OCI-LY7 (cell line): ENCODE measurements at regions not wholly inside any gene's neighbourhood (a gene's known extent, or its start where the extent isn't known, plus 50 kb on each side); places are given as distances from the start of the nearest gene placed in this dataset.

Experiments used
- BruUV-seq: library from RNA; stranded (reverse); fragments of 400-500 nt; replicated peaks from 2 replicates; lab custom pipeline; 2021; lab: Mats Ljungman, UMichigan
- CTCF ChIA-PET: fragments of 300-600 bp; sonication (Branson Sonifier 250); formaldehyde crosslinking; loops from one replicate; lab custom pipeline; 2022; ENCODE audit warnings: antibody characterized with exemption; ENCODE audit not compliant: unreplicated experiment; lab: Charles Lee
- POLR2A ChIA-PET: fragments of 300-600 bp; sonication (Branson Sonifier 250); formaldehyde crosslinking; loops from one replicate; lab custom pipeline; 2022; ENCODE audit warnings: antibody characterized with exemption; lab: Charles Lee
- DNase-seq: peaks from one replicate; pipeline ENCODE4 v3.0.0-alpha.2; 2015; ENCODE audit warnings: low spot score
- H2AFZ ChIP-seq: fragments of 200-600 bp; sonication (generic), shearing (Covaris generic); 2 replicates; pipeline ENCODE4 v1.6.1; 2014; ENCODE audit warnings: mild to moderate bottlenecking, antibody characterized with exemption, low read length, moderate library complexity
- H3K27ac ChIP-seq: fragments of 200-600 bp; sonication (generic); 2 replicates; pipeline ENCODE4 v1.5.1; 2014; ENCODE audit warnings: mixed run types, low read depth, mild to moderate bottlenecking, moderate library complexity, low read length, inconsistent platforms; ENCODE audit not compliant: poor library complexity, severe bottlenecking
- H3K36me3 ChIP-seq: fragments of 200-600 bp; sonication (generic); 2 replicates; pipeline ENCODE4 v1.6.1; 2014; ENCODE audit warnings: mild to moderate bottlenecking, antibody characterized with exemption, low read length, moderate library complexity, mixed read lengths; ENCODE audit not compliant: insufficient read depth
- H3K4me1 ChIP-seq: fragments of 200-600 bp; sonication (generic); 2 replicates; pipeline ENCODE4 v1.5.1; 2014; ENCODE audit warnings: mild to moderate bottlenecking, low read length; ENCODE audit not compliant: insufficient read depth, poor library complexity, severe bottlenecking
- H3K4me2 ChIP-seq: fragments of 200-600 bp; sonication (generic); 2 replicates; pipeline ENCODE4 v1.6.1; 2014; ENCODE audit warnings: mild to moderate bottlenecking, low read length
- H3K4me3 ChIP-seq: fragments of 200-600 bp; sonication (generic); 2 replicates; pipeline ENCODE4 v1.5.1; 2014; ENCODE audit warnings: mild to moderate bottlenecking, low read depth, low read length; ENCODE audit not compliant: poor library complexity, severe bottlenecking
- H3K79me2 ChIP-seq: fragments of 200-600 bp; sonication (generic); 2 replicates; pipeline ENCODE4 v1.6.1; 2016; ENCODE audit warnings: low read depth, mild to moderate bottlenecking, low read length, moderate library complexity, mixed read lengths; ENCODE audit not compliant: insufficient read depth
- H3K9me2 ChIP-seq: fragments of 200-600 bp; sonication (generic); 2 replicates; pipeline ENCODE4 v1.6.1; 2016; ENCODE audit warnings: mild to moderate bottlenecking, low read length, mixed read lengths; ENCODE audit not compliant: insufficient read depth
- H3K9me3 ChIP-seq: fragments of 200-600 bp; sonication (generic); 2 replicates; pipeline ENCODE4 v1.6.1; 2014; ENCODE audit warnings: mild to moderate bottlenecking, mixed run types, low read length, mixed read lengths
- H4K20me1 ChIP-seq: fragments of 200-600 bp; sonication (generic); 2 replicates; pipeline ENCODE4 v1.6.1; 2014; ENCODE audit warnings: mild to moderate bottlenecking, antibody characterized with exemption, low read length, moderate library complexity, mixed read lengths; ENCODE audit not compliant: insufficient read depth
- EZH2phosphoT487 ChIP-seq: fragments of 200-600 bp; sonication (generic); IDR thresholded peaks from 2 replicates; pipeline ENCODE4 v1.6.1; 2018; ENCODE audit warnings: low read depth, borderline replicate concordance, mild to moderate bottlenecking, mixed run types, antibody characterized with exemption, low read length, moderate library complexity, mixed read lengths
- intact Hi-C: fragments of 100-400 bp; cut with micrococcal nuclease; formaldehyde crosslinking; loops from one replicate; pipeline ENCODE4 v1.10.0; 2022; ENCODE audit not compliant: unreplicated experiment
- TF ChIP-seq, protein P1 (sequence below): fragments of 200-600 bp; sonication (generic); conservative IDR thresholded peaks from 2 replicates; pipeline ENCODE4 v1.5.1; 2014; ENCODE audit warnings: mild to moderate bottlenecking, antibody characterized with exemption, low read length, moderate library complexity, mixed read lengths

DNA sequence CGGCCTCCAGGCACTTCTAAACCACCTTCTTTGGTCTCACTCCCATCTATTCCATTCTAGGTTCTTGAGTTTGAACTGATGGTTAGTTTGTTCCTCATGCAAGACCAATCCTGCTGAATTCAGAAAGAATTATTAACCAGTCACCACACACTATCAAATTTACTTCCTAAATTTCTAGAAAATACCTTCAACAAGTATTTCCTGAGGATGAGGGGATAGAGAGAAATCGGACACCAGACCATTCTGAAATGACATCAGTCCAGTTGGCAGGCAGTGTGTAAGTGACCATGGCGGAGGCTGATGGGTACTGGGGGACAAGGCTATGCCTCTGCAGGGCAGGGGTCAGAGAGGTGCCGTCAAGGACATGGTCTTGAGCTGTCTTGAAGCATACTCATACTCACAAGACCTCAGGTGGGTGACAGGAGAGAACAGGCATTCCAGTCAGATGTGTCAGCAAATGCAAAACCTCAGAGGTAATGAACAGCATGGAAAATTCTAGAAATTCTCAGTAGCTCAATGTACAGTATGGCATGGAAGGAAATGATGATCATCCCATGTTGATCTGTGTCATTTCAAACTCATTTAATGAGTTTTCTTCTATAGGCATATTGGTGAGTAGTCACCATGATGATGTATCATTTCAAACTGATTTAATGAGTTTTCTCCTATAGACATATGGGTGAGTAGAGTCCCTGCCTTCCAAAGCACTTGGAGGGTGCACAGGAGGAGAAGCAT, 119.6 kb downstream of the DDX1 start:
- Histone ChIP-seq H3K4me1 (no peaks in the 10 kb centered on the region), H3K27ac (no peak overlapping the region), H3K4me3 (no peak overlapping the region), H3K9me2 (no peaks in the 10 kb centered on the region), H3K9me3 (no peaks in the 10 kb centered on the region), H2AFZ (no peak overlapping the region), H3K36me3 (no peaks in the 10 kb centered on the region), H3K79me2 (no peaks in the 10 kb centered on the region), H4K20me1 (no peaks in the 10 kb centered on the region), H3K4me2 (no peak overlapping the region)
- TF ChIP-seq, protein P1, sequence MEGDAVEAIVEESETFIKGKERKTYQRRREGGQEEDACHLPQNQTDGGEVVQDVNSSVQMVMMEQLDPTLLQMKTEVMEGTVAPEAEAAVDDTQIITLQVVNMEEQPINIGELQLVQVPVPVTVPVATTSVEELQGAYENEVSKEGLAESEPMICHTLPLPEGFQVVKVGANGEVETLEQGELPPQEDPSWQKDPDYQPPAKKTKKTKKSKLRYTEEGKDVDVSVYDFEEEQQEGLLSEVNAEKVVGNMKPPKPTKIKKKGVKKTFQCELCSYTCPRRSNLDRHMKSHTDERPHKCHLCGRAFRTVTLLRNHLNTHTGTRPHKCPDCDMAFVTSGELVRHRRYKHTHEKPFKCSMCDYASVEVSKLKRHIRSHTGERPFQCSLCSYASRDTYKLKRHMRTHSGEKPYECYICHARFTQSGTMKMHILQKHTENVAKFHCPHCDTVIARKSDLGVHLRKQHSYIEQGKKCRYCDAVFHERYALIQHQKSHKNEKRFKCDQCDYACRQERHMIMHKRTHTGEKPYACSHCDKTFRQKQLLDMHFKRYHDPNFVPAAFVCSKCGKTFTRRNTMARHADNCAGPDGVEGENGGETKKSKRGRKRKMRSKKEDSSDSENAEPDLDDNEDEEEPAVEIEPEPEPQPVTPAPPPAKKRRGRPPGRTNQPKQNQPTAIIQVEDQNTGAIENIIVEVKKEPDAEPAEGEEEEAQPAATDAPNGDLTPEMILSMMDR, result no peak
- TF ChIP-seq EZH2phosphoT487, result no peak
- no TSS peak for BruUV-seq
- ChIA-PET CTCF (no interaction called here), POLR2A (no interaction called here)
- intact Hi-C loops, result no loop called here
- DNase-seq, result no peak

DNA sequence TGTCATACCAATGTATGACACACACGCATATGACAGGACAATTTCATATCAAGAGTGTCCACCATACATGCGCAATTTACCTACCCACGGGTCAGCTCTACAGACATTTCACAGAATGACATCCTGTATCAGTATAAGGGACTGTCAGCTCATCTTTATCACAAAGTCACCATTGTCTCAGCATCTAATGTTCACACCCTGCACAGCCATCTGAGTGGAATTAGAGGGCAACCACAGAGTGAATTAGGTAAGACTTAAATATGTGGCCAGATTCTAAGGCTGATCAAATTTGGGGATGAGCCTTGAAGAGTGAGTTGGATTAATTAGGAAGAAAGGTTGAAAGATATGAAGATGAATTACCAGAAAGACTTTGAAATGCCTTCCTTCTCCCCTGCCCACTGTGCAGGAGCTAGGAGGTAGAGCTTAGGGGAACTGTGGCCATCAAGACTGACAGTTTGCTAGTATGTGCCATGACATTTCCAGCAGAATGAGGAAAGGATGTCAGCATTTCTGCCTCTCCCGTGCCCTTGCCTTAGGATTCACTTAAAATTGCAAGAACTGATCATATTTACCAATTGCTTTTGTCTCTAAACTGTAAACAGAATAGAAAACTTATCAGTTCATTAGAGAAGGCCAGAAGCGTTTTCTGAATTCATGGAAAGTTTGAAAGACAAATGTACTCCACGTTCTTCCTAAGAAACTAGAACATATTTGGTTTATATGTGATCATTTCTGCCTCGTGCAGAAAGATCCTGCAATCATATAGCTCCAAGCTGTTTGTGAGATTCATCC, 121.1 kb downstream of the DDX1 start:
- no peak overlapping the region for H3K4me3 ChIP-seq
- no peaks in the 10 kb centered on the region for H3K9me3 ChIP-seq
- H3K9me2 ChIP-seq, result no peaks in the 10 kb centered on the region
- H3K4me1 ChIP-seq, result no peaks in the 10 kb centered on the region
- H3K27ac ChIP-seq, result no peak overlapping the region
- no peak overlapping the region for H3K4me2 ChIP-seq
- no peak for TF ChIP-seq EZH2phosphoT487
- TF ChIP-seq, protein P1, result no peak
- no peaks in the 10 kb centered on the region for H4K20me1 ChIP-seq
- no peak for DNase-seq
- BruUV-seq, result no TSS peak
- H3K36me3 ChIP-seq, result no peaks in the 10 kb centered on the region
- no peaks in the 10 kb centered on the region for H3K79me2 ChIP-seq
- ChIA-PET CTCF (interaction anchor here (0.6 kb wide), 1 partner anchor 24 kb away, joined by 3 read pairs; no protein-coding TSS in a partner anchor), POLR2A (no interaction called here)
- no peak overlapping the region for H2AFZ ChIP-seq
- intact Hi-C loops, result no loop called here

DNA sequence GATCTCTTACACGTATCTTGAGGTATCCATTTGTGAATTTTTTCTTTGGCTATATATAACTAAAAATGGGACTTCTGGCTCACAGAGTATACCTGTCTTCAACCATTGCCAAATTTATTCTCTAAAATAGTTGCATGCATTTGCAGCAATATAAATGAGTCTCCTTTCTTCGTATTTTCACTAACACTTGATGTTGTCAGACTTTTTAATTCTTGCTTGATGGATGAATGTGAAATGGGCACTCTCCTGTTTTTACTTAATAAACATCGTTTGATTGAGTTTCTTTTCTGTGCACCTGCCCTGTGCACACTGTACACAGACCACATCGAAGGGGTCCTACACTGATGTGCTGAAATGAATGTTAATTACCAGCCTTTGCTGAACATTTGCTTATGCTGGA, 121.8 kb downstream of the DDX1 start:
- BruUV-seq, result no TSS peak
- Histone ChIP-seq H3K4me2 (no peak overlapping the region), H4K20me1 (no peaks in the 10 kb centered on the region), H3K9me3 (no peaks in the 10 kb centered on the region), H2AFZ (no peak overlapping the region), H3K9me2 (no peaks in the 10 kb centered on the region), H3K79me2 (no peaks in the 10 kb centered on the region), H3K27ac (no peak overlapping the region), H3K36me3 (no peaks in the 10 kb centered on the region), H3K4me1 (no peaks in the 10 kb centered on the region), H3K4me3 (no peak overlapping the region)
- no peak for DNase-seq
- ChIA-PET CTCF (no interaction called here), POLR2A (no interaction called here)
- intact Hi-C loops, result no loop called here
- no peak for TF ChIP-seq EZH2phosphoT487
- TF ChIP-seq, protein P1, result no peak
